Activated CD8-positive, alpha-beta memory T cell treated with anti-CD3 and anti-CD28 coated beads for 1 hour (primary cell): ENCODE measurements at regions not wholly inside any gene's neighbourhood (a gene's known extent, or its start where the extent isn't known, plus 50 kb on each side); places are given as distances from the start of the nearest gene placed in this dataset.
"Not testable (repeated sequence)": the region's sequence is repeated elsewhere in the genome, so short reads cannot be mapped to it uniquely, and the experiment has no call there.

Source experiments
- DNase-seq, 2 donors: peaks; one replicate each; pipeline ENCODE4 v3.0.0-alpha.2; 2020; ENCODE audit warnings: low read depth in 1 of 2; ENCODE audit errors: extremely low read depth in 1 of 2

GRCh38 chr3:174442302-174442682 is 416.8 kb upstream of the NAALADL2 start:
- DNase-seq: no peak

- no peak for DNase-seq
These were observed 414.7 kb upstream of the NAALADL2 start for GRCh38 chr3:174444391-174444790.

- DNase-seq: no peak
These were observed 401.4 kb upstream of the NAALADL2 start for GRCh38 chr3:174457758-174458157.

- no peak for DNase-seq
These were observed 398.3 kb upstream of the NAALADL2 start for GRCh38 chr3:174460831-174461230.

- DNase-seq: no peak
These were observed 396.2 kb upstream of the NAALADL2 start for GRCh38 chr3:174462916-174463315.

GRCh38 chr3:174465177-174465576 is 394.0 kb upstream of the NAALADL2 start:
- DNase-seq: no peak

- DNase-seq: no peak
These were observed 392.6 kb upstream of the NAALADL2 start for GRCh38 chr3:174466471-174467054.

GRCh38 chr3:174477491-174477890 is 381.6 kb upstream of the NAALADL2 start:
- DNase-seq: no peak

GRCh38 chr3:174480767-174481166 is 378.4 kb upstream of the NAALADL2 start:
- no peak for DNase-seq

GRCh38 chr3:174482541-174482940 is 376.6 kb upstream of the NAALADL2 start:
- DNase-seq: no peak

- DNase-seq: no peak
These were observed 375.9 kb upstream of the NAALADL2 start for GRCh38 chr3:174483254-174483653.

- not testable (repeated sequence) for DNase-seq
These were observed 375.3 kb upstream of the NAALADL2 start for GRCh38 chr3:174483856-174484255.

- no peak for DNase-seq
These were observed 370.6 kb upstream of the NAALADL2 start for GRCh38 chr3:174488527-174488926.

GRCh38 chr3:174495311-174495710 is 363.8 kb upstream of the NAALADL2 start:
- no peak for DNase-seq

GRCh38 chr3:174495928-174496327 is 363.2 kb upstream of the NAALADL2 start:
- no peak for DNase-seq

- DNase-seq: no peak
These were observed 360.5 kb upstream of the NAALADL2 start for GRCh38 chr3:174498638-174499037.

GRCh38 chr3:174505266-174505665 is 353.9 kb upstream of the NAALADL2 start:
- DNase-seq: no peak

- no peak for DNase-seq
These were observed 334.9 kb upstream of the NAALADL2 start for GRCh38 chr3:174524203-174524602.

GRCh38 chr3:174529298-174529697 is 329.8 kb upstream of the NAALADL2 start:
- no peak for DNase-seq

- no peak for DNase-seq
These were observed 327.7 kb upstream of the NAALADL2 start for GRCh38 chr3:174531262-174531982.

GRCh38 chr3:174532216-174532615 is 326.9 kb upstream of the NAALADL2 start:
- DNase-seq: no peak

- DNase-seq: no peak
These were observed 326.4 kb upstream of the NAALADL2 start for GRCh38 chr3:174532776-174533175.

GRCh38 chr3:174533286-174533685 is 325.8 kb upstream of the NAALADL2 start:
- DNase-seq: no peak
